H1 (cell line): ENCODE measurements at regions not wholly inside any gene's neighbourhood (a gene's known extent, or its start where the extent isn't known, plus 50 kb on each side); places are given as distances from the start of the nearest gene placed in this dataset.
"Not testable (repeated sequence)": the region's sequence is repeated elsewhere in the genome, so short reads cannot be mapped to it uniquely, and the experiment has no call there.

Experiments used
- CTCF ChIA-PET: fragments of 300-600 bp; sonication (Branson Sonifier 250); formaldehyde crosslinking; loops from one replicate; lab custom pipeline; 2021; ENCODE audit not compliant: partially characterized antibody; lab: Charles Lee
- POLR2A ChIA-PET: fragments of 300-600 bp; sonication (Branson Sonifier 250); formaldehyde crosslinking; loops from one replicate; lab custom pipeline; 2021; ENCODE audit warnings: inconsistent platforms; ENCODE audit not compliant: partially characterized antibody; lab: Charles Lee
- DNase-seq, 2 experiments: peaks; one replicate each; pipeline versions ENCODE4 v3.0.0 to v3.0.0-alpha.2; 2010 to 2022; ENCODE audit warnings: low spot score in 2 of 2, low read depth in 1 of 2, mixed read lengths in 1 of 2
- FAIRE-seq: peaks from 2 replicates; lab custom pipeline; 2011; peaks lifted over from hg19 to GRCh38; lab: Jason Lieb, UNC
- H2AFZ ChIP-seq: 2 replicates; pipeline ENCODE4 v1.8.1; 2012; ENCODE audit warnings: low read length, inconsistent platforms
- H2AK5ac ChIP-seq: 2 replicates; pipeline ENCODE4 v1.6.1; 2013; ENCODE audit warnings: low read depth, low read length
- H2BK120ac ChIP-seq: replicated peaks from 2 replicates; pipeline ENCODE3; 2013; ENCODE audit warnings: low read depth, low read length, inconsistent platforms
- H2BK12ac ChIP-seq: 2 replicates; pipeline ENCODE4 v1.6.1; 2013; ENCODE audit warnings: low read depth, low read length
- H2BK15ac ChIP-seq: 2 replicates; pipeline ENCODE4 v1.6.1; 2013; ENCODE audit warnings: low read length
- H2BK20ac ChIP-seq: 2 replicates; pipeline ENCODE4 v1.6.1; 2013; ENCODE audit warnings: low read length
- H2BK5ac ChIP-seq: 2 replicates; pipeline ENCODE4 v1.6.1; 2013; ENCODE audit warnings: low read depth, low read length
- H3K14ac ChIP-seq: 2 replicates; pipeline ENCODE4 v1.6.1; 2013; ENCODE audit warnings: inconsistent platforms; ENCODE audit not compliant: insufficient read length
- H3K18ac ChIP-seq: 2 replicates; pipeline ENCODE4 v1.6.1; 2013; ENCODE audit warnings: low read length; ENCODE audit errors: extremely low read depth
- H3K23ac ChIP-seq: 2 replicates; pipeline ENCODE4 v1.6.1; 2013; ENCODE audit warnings: inconsistent platforms; ENCODE audit not compliant: insufficient read length
- H3K23me2 ChIP-seq: 2 replicates; pipeline ENCODE4 v1.6.1; 2013; ENCODE audit warnings: low read depth, low read length
- H3K27ac ChIP-seq: 2 replicates; pipeline ENCODE4 v1.6.1; 2011; ENCODE audit warnings: low read depth, low read length, inconsistent platforms
- H3K27me3 ChIP-seq, 4 experiments: replicated peaks in 1 of 4; 1 replicate in 1 of 4; 2 replicates in 3 of 4; pipeline versions ENCODE4 v1.6.1 to v1.8.1; 2011 to 2013; ENCODE audit warnings: low read length in 3 of 4, mild to moderate bottlenecking in 3 of 4, inconsistent platforms in 2 of 4, mixed read lengths in 2 of 4, moderate library complexity in 1 of 4; ENCODE audit not compliant: control insufficient read depth in 3 of 4, insufficient read depth in 3 of 4; ENCODE audit errors: extremely low read depth in 1 of 4
- H3K36me3 ChIP-seq, 4 experiments: 2 replicates each; pipeline versions ENCODE4 v1.6.1 to v1.8.1; 2011 to 2013; ENCODE audit warnings: mild to moderate bottlenecking in 4 of 4, low read length in 3 of 4, moderate library complexity in 2 of 4, control low read depth in 1 of 4, inconsistent platforms in 1 of 4; ENCODE audit not compliant: insufficient read depth in 4 of 4, control insufficient read depth in 2 of 4
- H3K4ac ChIP-seq: replicated peaks from 2 replicates; pipeline ENCODE3; 2013; ENCODE audit warnings: low read length, low read depth, mixed read lengths, inconsistent platforms; ENCODE audit not compliant: insufficient read length
- H3K4me1 ChIP-seq, 4 experiments: replicated peaks in 1 of 4; 1 replicate in 1 of 4; 2 replicates in 3 of 4; pipeline versions ENCODE4 v1.6.1 to v1.8.1; 2011 to 2013; ENCODE audit warnings: low read length in 3 of 4, inconsistent platforms in 2 of 4, mixed read lengths in 1 of 4; ENCODE audit not compliant: insufficient read depth in 4 of 4, control insufficient read depth in 3 of 4
- H3K4me2 ChIP-seq, 2 experiments: 2 replicates each; pipeline versions ENCODE4 v1.6.1 to v1.8.1; 2011 to 2013; ENCODE audit warnings: low read depth in 2 of 2, low read length in 2 of 2, control low read depth in 1 of 2, inconsistent platforms in 1 of 2, mild to moderate bottlenecking in 1 of 2; ENCODE audit not compliant: insufficient read depth in 1 of 2
- H3K4me3 ChIP-seq, 4 experiments: fragments of 200-600, 300-600 bp in 1 of 4; sonication (generic), shearing (Covaris generic), sonication (Bioruptor Twin) in 1 of 4; 2 replicates each; pipeline versions ENCODE4 v1.5.1 to v1.8.1; 2011 to 2016; ENCODE audit warnings: low read length in 4 of 4, low read depth in 3 of 4, control low read depth in 2 of 4, inconsistent platforms in 2 of 4, mild to moderate bottlenecking in 2 of 4, mixed read lengths in 1 of 4, moderate library complexity in 1 of 4; ENCODE audit not compliant: insufficient read depth in 2 of 4; ENCODE audit errors: extremely low read depth in 1 of 4
- H3K56ac ChIP-seq: replicated peaks from 2 replicates; pipeline ENCODE3; 2013; ENCODE audit warnings: low read depth, mild to moderate bottlenecking, mixed read lengths, low read length, inconsistent platforms; ENCODE audit not compliant: insufficient read length
- H3K79me1 ChIP-seq: 2 replicates; pipeline ENCODE4 v1.6.1; 2013; ENCODE audit warnings: low read depth, low read length, control low read depth
- H3K79me2 ChIP-seq, 2 experiments: 2 replicates each; pipeline versions ENCODE4 v1.6.1 to v1.8.1; 2012 to 2013; ENCODE audit warnings: low read length in 2 of 2, mild to moderate bottlenecking in 2 of 2, inconsistent platforms in 1 of 2; ENCODE audit not compliant: insufficient read depth in 2 of 2, control insufficient read depth in 1 of 2
- H3K9ac ChIP-seq, 4 experiments: replicated peaks in 1 of 4; 1 replicate in 1 of 4; 2 replicates in 3 of 4; pipeline versions ENCODE4 v1.6.1 to v1.8.1; 2011 to 2013; ENCODE audit warnings: low read depth in 3 of 4, low read length in 3 of 4, control low read depth in 2 of 4, mild to moderate bottlenecking in 2 of 4, moderate library complexity in 2 of 4, inconsistent platforms in 1 of 4; ENCODE audit errors: extremely low read depth in 1 of 4
- H3K9me3 ChIP-seq, 2 experiments: 2 replicates each; pipeline versions ENCODE4 v1.6.1 to v1.8.1; 2012 to 2013; ENCODE audit warnings: mild to moderate bottlenecking in 2 of 2, moderate library complexity in 2 of 2, control low read depth in 1 of 2, inconsistent platforms in 1 of 2, low read depth in 1 of 2, low read length in 1 of 2, mixed read lengths in 1 of 2; ENCODE audit not compliant: insufficient read depth in 2 of 2
- H4K20me1 ChIP-seq, 2 experiments: replicated peaks in 1 of 2; 2 replicates each; pipeline versions ENCODE3 to v1.8.1; 2011 to 2013; ENCODE audit warnings: inconsistent platforms in 2 of 2, low read length in 2 of 2, mild to moderate bottlenecking in 1 of 2; ENCODE audit not compliant: insufficient read depth in 2 of 2, control insufficient read depth in 1 of 2
- H4K5ac ChIP-seq: 2 replicates; pipeline ENCODE4 v1.6.1; 2013; ENCODE audit warnings: low read length, low read depth, mixed read lengths, inconsistent platforms; ENCODE audit not compliant: insufficient read length
- H4K8ac ChIP-seq: 2 replicates; pipeline ENCODE4 v1.8.0; 2013; ENCODE audit warnings: mild to moderate bottlenecking, moderate library complexity, low read length, inconsistent platforms; ENCODE audit not compliant: insufficient read depth; ENCODE audit errors: extremely low read depth
- H4K91ac ChIP-seq: replicated peaks from 2 replicates; pipeline ENCODE3; 2013; ENCODE audit warnings: low read length, mixed read lengths, inconsistent platforms; ENCODE audit not compliant: insufficient read length
- WGBS, 2 experiments: shearing (Covaris generic) in 1 of 2; methylation state at CpG; one replicate each; pipeline versions ENCODE4 v1.1.6 to v1.1.7; 2013 to 2015; ENCODE audit warnings: low lambda C conversion rate in 2 of 2, mixed read lengths in 2 of 2, inconsistent platforms in 1 of 2, low coverage in 1 of 2, missing lambda C conversion rate in 1 of 2; ENCODE audit not compliant: insufficient replicate concordance in 2 of 2, insufficient coverage in 1 of 2, insufficient read length in 1 of 2; ENCODE audit errors: extremely low coverage in 1 of 2, missing lambda C conversion rate in 1 of 2; 5-methylcytosine and 5-hydroxymethylcytosine counted together

DNA sequence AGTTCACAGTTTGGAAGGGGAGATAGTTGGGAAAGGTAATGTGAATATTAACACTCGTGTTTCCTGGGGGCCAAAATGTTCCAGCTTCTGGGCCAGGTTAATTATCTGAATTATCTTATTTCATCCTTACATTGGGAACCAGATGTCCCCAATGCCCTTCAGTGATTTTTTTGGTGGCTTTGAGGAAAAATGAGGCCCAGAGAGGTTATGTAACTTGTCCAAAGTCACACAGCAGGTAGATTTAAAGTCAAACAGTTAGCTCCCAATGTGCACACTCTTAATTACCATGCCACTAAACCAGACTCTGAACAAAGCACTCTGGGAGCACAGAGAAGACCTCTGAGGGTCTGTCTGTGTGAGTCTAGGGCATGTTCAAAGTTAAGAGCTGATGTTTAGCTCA is 259.9 kb upstream of the PLGLB2 start:
- 88% methylated on average over 1 of the region's 1 CpG; no CpG with 5 or more reads in 1 of the 2 experiments for WGBS, 2 experiments
- H3K56ac ChIP-seq, H3K4me2 ChIP-seq, H3K18ac ChIP-seq, H3K4me1 ChIP-seq, FAIRE-seq, DNase-seq, H3K79me2 ChIP-seq, H3K9ac ChIP-seq, H3K14ac ChIP-seq, H3K36me3 ChIP-seq, H2AFZ ChIP-seq, CTCF ChIA-PET, H3K9me3 ChIP-seq, H3K23ac ChIP-seq, H2BK12ac ChIP-seq, H3K27ac ChIP-seq, H4K91ac ChIP-seq, H2BK5ac ChIP-seq, H4K8ac ChIP-seq, H2AK5ac ChIP-seq, H4K20me1 ChIP-seq, H3K4ac ChIP-seq, H3K27me3 ChIP-seq, H2BK15ac ChIP-seq, POLR2A ChIA-PET, H3K4me3 ChIP-seq, H3K23me2 ChIP-seq, H4K5ac ChIP-seq, H2BK20ac ChIP-seq, H3K79me1 ChIP-seq, H2BK120ac ChIP-seq: not testable (repeated sequence)

GRCh38 chr2:87488991-87489390 is 258.9 kb upstream of the PLGLB2 start:
- FAIRE-seq, H3K79me2 ChIP-seq, H2BK20ac ChIP-seq: not testable (repeated sequence)

More at GRCh38 chr2:87488991-87489390, 258.9 kb upstream of the PLGLB2 start:
- H2AFZ ChIP-seq, H2BK12ac ChIP-seq, H3K4me3 ChIP-seq, H4K8ac ChIP-seq, H3K4ac ChIP-seq, H3K4me2 ChIP-seq, H3K9ac ChIP-seq, H3K23ac ChIP-seq, DNase-seq, H2AK5ac ChIP-seq, H3K23me2 ChIP-seq, H2BK120ac ChIP-seq, H3K56ac ChIP-seq, H2BK15ac ChIP-seq, H3K79me1 ChIP-seq, H3K27me3 ChIP-seq, H3K36me3 ChIP-seq, POLR2A ChIA-PET, H4K20me1 ChIP-seq, H3K18ac ChIP-seq, H3K4me1 ChIP-seq, H3K27ac ChIP-seq, H4K91ac ChIP-seq, CTCF ChIA-PET, H4K5ac ChIP-seq, H3K14ac ChIP-seq, H2BK5ac ChIP-seq, H3K9me3 ChIP-seq: not testable (repeated sequence)
- WGBS, 2 experiments = 94% methylated on average over 3 of the region's 3 CpGs; no CpG with 5 or more reads in 1 of the 2 experiments
